ENCODE measurements at regions not wholly inside any gene's neighbourhood (a gene's known extent, or its start where the extent isn't known, plus 50 kb on each side); places are given as distances from the start of the nearest gene placed in this dataset.

- no peaks in the 10 kb centered on the region for H3K9me3 ChIP-seq
- no peaks in the 10 kb centered on the region for H3K4me1 ChIP-seq
- H3K36me3 ChIP-seq = no peaks in the 10 kb centered on the region
- intact Hi-C loops (cut with DNase I) = no loop called here
- no peak overlapping the region for H3K27ac ChIP-seq
- TF ChIP-seq CTCF (IDR thresholded peaks at IDR 0.05) = no peak
- no peaks in the 10 kb centered on the region for H3K27me3 ChIP-seq
- no peak overlapping the region for H3K4me3 ChIP-seq
- no peak for DNase-seq (ENCODE audit: low spot score in 2 of 2)
These were observed 1243.1 kb upstream of the ADGRB3 start for GRCh38 chr6:67391955-67392354.

GRCh38 chr6:67369679-67370078 is 1265.4 kb upstream of the ADGRB3 start:
- H3K9me3 ChIP-seq = no peaks in the 10 kb centered on the region
- no peak for DNase-seq (ENCODE audit: low spot score in 2 of 2)
- no peak overlapping the region for H3K27ac ChIP-seq
- intact Hi-C loops (cut with DNase I) = no loop called here
- no peak overlapping the region for H3K4me3 ChIP-seq
- H3K4me1 ChIP-seq = no peaks in the 10 kb centered on the region
- no peak for TF ChIP-seq CTCF (IDR thresholded peaks at IDR 0.05)
- no peaks in the 10 kb centered on the region for H3K27me3 ChIP-seq
- H3K36me3 ChIP-seq = no peaks in the 10 kb centered on the region

GRCh38 chr6:67362976-67363375 is 1272.1 kb upstream of the ADGRB3 start:
- intact Hi-C loops (cut with DNase I) = no loop called here

GRCh38 chr6:67361264-67361663 is 1273.8 kb upstream of the ADGRB3 start:
- H3K4me1 ChIP-seq = no peaks in the 10 kb centered on the region
- no peak for TF ChIP-seq CTCF (IDR thresholded peaks at IDR 0.05)
- H3K27ac ChIP-seq = no peak overlapping the region
- no peaks in the 10 kb centered on the region for H3K27me3 ChIP-seq
- H3K9me3 ChIP-seq = no peaks in the 10 kb centered on the region
- no peak for DNase-seq (ENCODE audit: low spot score in 2 of 2)
- H3K4me3 ChIP-seq = no peak overlapping the region
- no peaks in the 10 kb centered on the region for H3K36me3 ChIP-seq
- intact Hi-C loops (cut with DNase I) = no loop called here

More at GRCh38 chr6:67362976-67363375, 1272.1 kb upstream of the ADGRB3 start:
- no peak overlapping the region for H3K4me3 ChIP-seq
- no peaks in the 10 kb centered on the region for H3K36me3 ChIP-seq
- no peaks in the 10 kb centered on the region for H3K9me3 ChIP-seq
- TF ChIP-seq CTCF (IDR thresholded peaks at IDR 0.05) = no peak
- no peak overlapping the region for H3K27ac ChIP-seq
- H3K4me1 ChIP-seq = no peaks in the 10 kb centered on the region
- no peaks in the 10 kb centered on the region for H3K27me3 ChIP-seq
- no peak for DNase-seq (ENCODE audit: low spot score in 2 of 2)

GRCh38 chr6:67358241-67358640 is 1276.8 kb upstream of the ADGRB3 start:
- intact Hi-C loops (cut with DNase I) = no loop called here
- H3K4me3 ChIP-seq = no peak overlapping the region
- no peaks in the 10 kb centered on the region for H3K9me3 ChIP-seq
- DNase-seq (ENCODE audit: low spot score in 2 of 2) = no peak
- no peaks in the 10 kb centered on the region for H3K36me3 ChIP-seq
- H3K27ac ChIP-seq = no peak overlapping the region
- H3K27me3 ChIP-seq = no peaks in the 10 kb centered on the region
- H3K4me1 ChIP-seq = no peaks in the 10 kb centered on the region
- TF ChIP-seq CTCF (IDR thresholded peaks at IDR 0.05) = no peak

GRCh38 chr6:67353861-67354260 is 1281.2 kb upstream of the ADGRB3 start:
- Histone ChIP-seq H3K27ac (no peak overlapping the region), H3K4me1 (no peaks in the 10 kb centered on the region), H3K4me3 (no peak overlapping the region), H3K27me3 (no peaks in the 10 kb centered on the region), H3K9me3 (no peaks in the 10 kb centered on the region), H3K36me3 (no peaks in the 10 kb centered on the region)
- no peak for TF ChIP-seq CTCF (IDR thresholded peaks at IDR 0.05)
- intact Hi-C loops (cut with DNase I) = no loop called here
- no peak for DNase-seq (ENCODE audit: low spot score in 2 of 2)

Data from ascending aorta (tissue), 2 donors.